WTC11 (cell line): ENCODE measurements at regions not wholly inside any gene's neighbourhood (a gene's known extent, or its start where the extent isn't known, plus 50 kb on each side); places are given as distances from the start of the nearest gene placed in this dataset.

Source experiments
- ATAC-seq: fragments of 200-7000 bp; cut with Tn5 transposase; 2 replicates; pipeline ENCODE4 v1.10.0; 2021; ENCODE audit warnings: mild to moderate bottlenecking, moderate library complexity
- CTCF ChIA-PET: fragments of 300-600 bp; sonication (Branson Sonifier 250); formaldehyde crosslinking; loops from one replicate; lab custom pipeline; 2021; ENCODE audit warnings: antibody characterized with exemption; lab: Charles Lee
- POLR2A ChIA-PET: fragments of 350-600 bp; sonication (Branson Sonifier 250); formaldehyde crosslinking; loops from one replicate; lab custom pipeline; 2021; ENCODE audit warnings: antibody characterized with exemption; lab: Charles Lee
- DNase-seq: peaks from one replicate; pipeline ENCODE4 v3.0.0; 2021; ENCODE audit warnings: low spot score
- H3K27ac Mint-ChIP-seq: 2 replicates; pipeline ENCODE4 v1.8.0; 2021; ENCODE audit warnings: mixed read lengths
- H3K27me3 Mint-ChIP-seq: 2 replicates; pipeline ENCODE4 v1.8.0; 2021; ENCODE audit warnings: low read depth, mild to moderate bottlenecking, moderate library complexity, mixed read lengths
- H3K36me3 Mint-ChIP-seq: 2 replicates; pipeline ENCODE4 v1.8.0; 2021; ENCODE audit warnings: mixed read lengths
- H3K4me1 Mint-ChIP-seq: 2 replicates; pipeline ENCODE4 v1.8.0; 2022; ENCODE audit warnings: mixed read lengths
- H3K4me3 Mint-ChIP-seq: 2 replicates; pipeline ENCODE4 v1.8.0; 2021; ENCODE audit warnings: mild to moderate bottlenecking, moderate library complexity, mixed read lengths
- H3K9me3 Mint-ChIP-seq: 2 replicates; pipeline ENCODE4 v1.8.0; 2021; ENCODE audit warnings: mixed read lengths
- EMX1 ChIP-seq: fragments of 250-450 bp; sonication (Bioruptor Pico); IDR thresholded peaks from 2 replicates; pipeline ENCODE4 v1.8.0; 2021; ENCODE audit warnings: mild to moderate bottlenecking
- FOXK1 ChIP-seq: sonication (generic); formaldehyde crosslinking; IDR thresholded peaks from 2 replicates; pipeline ENCODE4 v1.8.0; 2022; ENCODE audit warnings: mild to moderate bottlenecking, moderate library complexity, missing genetic modification reagents
- GABPB1 ChIP-seq: sonication (generic); formaldehyde crosslinking; IDR thresholded peaks from 2 replicates; pipeline ENCODE4 v1.8.1; 2023; ENCODE audit warnings: mild to moderate bottlenecking, missing genetic modification reagents
- KAT7 ChIP-seq: sonication (generic); formaldehyde crosslinking; IDR thresholded peaks from 2 replicates; pipeline ENCODE4 v1.8.1; 2023; ENCODE audit warnings: missing genetic modification reagents, mild to moderate bottlenecking, borderline replicate concordance
- PRRX2 ChIP-seq: fragments of 250-450 bp; sonication (Bioruptor Pico); IDR thresholded peaks from 2 replicates; pipeline ENCODE4 v1.8.0; 2021; ENCODE audit warnings: mild to moderate bottlenecking
- SMAD3 ChIP-seq: sonication (generic); formaldehyde crosslinking; IDR thresholded peaks from 2 replicates; pipeline ENCODE4 v1.8.0; 2022; ENCODE audit warnings: missing genetic modification reagents, mild to moderate bottlenecking, borderline replicate concordance
- TEAD4 ChIP-seq: sonication (generic); formaldehyde crosslinking; IDR thresholded peaks from 2 replicates; pipeline ENCODE4 v1.8.0; 2022; ENCODE audit warnings: mild to moderate bottlenecking, missing genetic modification reagents
- ZBTB21 ChIP-seq: sonication (generic); formaldehyde crosslinking; IDR thresholded peaks from 2 replicates; pipeline ENCODE4 v1.8.1; 2023; ENCODE audit warnings: mild to moderate bottlenecking, missing genetic modification reagents, borderline replicate concordance
- ZNF263 ChIP-seq: sonication (generic); formaldehyde crosslinking; IDR thresholded peaks from 2 replicates; pipeline ENCODE4 v1.8.1; 2022; ENCODE audit warnings: low read depth, mild to moderate bottlenecking, moderate library complexity, missing genetic modification reagents
- ZNF416 ChIP-seq: fragments of 250-450 bp; sonication (Bioruptor Pico); IDR thresholded peaks from 2 replicates; pipeline ENCODE4 v1.9.0; 2021; ENCODE audit warnings: mild to moderate bottlenecking, inconsistent platforms
- TF ChIP-seq, protein P1 (sequence below): sonication (generic); formaldehyde crosslinking; IDR thresholded peaks from 2 replicates; pipeline ENCODE4 v1.8.1; 2022; ENCODE audit warnings: missing genetic modification reagents, borderline replicate concordance
- TF ChIP-seq, protein P2 (sequence below): sonication (generic); formaldehyde crosslinking; conservative IDR thresholded peaks from 2 replicates; pipeline ENCODE4 v1.8.1; 2022; ENCODE audit warnings: mild to moderate bottlenecking, missing genetic modification reagents
- TF ChIP-seq, protein P3 (sequence below): fragments of 250-450 bp; sonication (Bioruptor Pico); IDR thresholded peaks from 2 replicates; pipeline ENCODE4 v1.9.0; 2021; ENCODE audit warnings: moderate library complexity, mild to moderate bottlenecking, inconsistent platforms, borderline replicate concordance
- TF ChIP-seq, protein P4 (sequence below): sonication (generic); formaldehyde crosslinking; IDR thresholded peaks from 2 replicates; pipeline ENCODE4 v1.8.1; 2023; ENCODE audit warnings: mild to moderate bottlenecking, missing genetic modification reagents
- TF ChIP-seq, protein P5 (sequence below): sonication (generic); formaldehyde crosslinking; IDR thresholded peaks from 2 replicates; pipeline ENCODE4 v1.8.1; 2023; ENCODE audit warnings: mild to moderate bottlenecking, missing genetic modification reagents, borderline replicate concordance

DNA sequence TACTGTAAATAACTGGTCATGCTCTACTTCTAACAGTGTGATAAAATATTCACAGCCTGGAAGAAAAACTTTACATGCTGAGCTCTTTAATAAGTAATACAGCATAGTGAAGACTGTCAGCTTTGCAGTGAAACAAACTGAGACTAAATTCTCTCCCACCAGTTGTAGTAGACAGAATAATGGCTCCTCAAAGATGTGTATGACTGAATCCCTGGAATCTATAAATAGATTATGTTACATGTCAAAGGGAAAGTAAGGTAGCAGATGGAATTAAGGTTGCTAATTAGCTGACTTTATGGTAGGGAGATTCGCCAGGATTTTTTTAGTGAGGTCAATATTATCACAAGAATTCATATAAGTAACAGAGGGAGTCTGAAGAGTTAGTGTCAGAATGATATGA, 609.5 kb upstream of the VRK2 start (continued):
- no peak for TF ChIP-seq FOXK1 (CRISPR knock-in tag)
- no peak for TF ChIP-seq ZNF263 (CRISPR knock-in tag)
- TF ChIP-seq, protein P1, sequence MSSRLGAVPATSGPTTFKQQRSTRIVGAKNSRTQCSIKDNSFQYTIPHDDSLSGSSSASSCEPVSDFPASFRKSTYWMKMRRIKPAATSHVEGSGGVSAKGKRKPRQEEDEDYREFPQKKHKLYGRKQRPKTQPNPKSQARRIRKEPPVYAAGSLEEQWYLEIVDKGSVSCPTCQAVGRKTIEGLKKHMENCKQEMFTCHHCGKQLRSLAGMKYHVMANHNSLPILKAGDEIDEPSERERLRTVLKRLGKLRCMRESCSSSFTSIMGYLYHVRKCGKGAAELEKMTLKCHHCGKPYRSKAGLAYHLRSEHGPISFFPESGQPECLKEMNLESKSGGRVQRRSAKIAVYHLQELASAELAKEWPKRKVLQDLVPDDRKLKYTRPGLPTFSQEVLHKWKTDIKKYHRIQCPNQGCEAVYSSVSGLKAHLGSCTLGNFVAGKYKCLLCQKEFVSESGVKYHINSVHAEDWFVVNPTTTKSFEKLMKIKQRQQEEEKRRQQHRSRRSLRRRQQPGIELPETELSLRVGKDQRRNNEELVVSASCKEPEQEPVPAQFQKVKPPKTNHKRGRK (CRISPR knock-in tag): no peak
- TF ChIP-seq TEAD4 (CRISPR knock-in tag): no peak
- TF ChIP-seq SMAD3 (CRISPR knock-in tag): no peak
- TF ChIP-seq GABPB1: no peak
- TF ChIP-seq, protein P2, sequence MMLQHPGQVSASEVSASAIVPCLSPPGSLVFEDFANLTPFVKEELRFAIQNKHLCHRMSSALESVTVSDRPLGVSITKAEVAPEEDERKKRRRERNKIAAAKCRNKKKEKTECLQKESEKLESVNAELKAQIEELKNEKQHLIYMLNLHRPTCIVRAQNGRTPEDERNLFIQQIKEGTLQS (CRISPR knock-in tag): no peak

DNA sequence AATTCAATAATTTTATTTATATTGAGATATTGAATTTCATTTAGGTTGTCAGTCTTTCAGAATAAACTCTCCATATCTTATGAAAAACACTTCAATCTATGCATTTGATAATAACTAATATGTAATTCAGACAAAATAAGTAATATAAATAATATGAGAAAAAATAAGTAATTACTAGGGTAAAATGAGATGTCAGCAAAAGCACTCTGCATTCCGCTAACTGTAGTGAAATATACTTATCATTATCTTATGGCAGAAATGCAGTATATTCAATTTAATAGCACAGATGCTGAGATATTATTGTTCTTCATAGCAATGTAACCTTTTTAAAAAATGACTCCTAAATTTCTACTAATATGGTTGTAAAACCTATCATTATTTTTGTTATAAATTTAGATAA, 606.2 kb upstream of the VRK2 start:
- Mint-ChIP-seq H3K27ac (no peak overlapping the region), H3K4me1 (no peaks in the 10 kb centered on the region), H3K9me3 (no peaks in the 10 kb centered on the region), H3K4me3 (no peak overlapping the region), H3K36me3 (no peaks in the 10 kb centered on the region), H3K27me3 (no peaks in the 10 kb centered on the region)
- TF ChIP-seq, protein P3, sequence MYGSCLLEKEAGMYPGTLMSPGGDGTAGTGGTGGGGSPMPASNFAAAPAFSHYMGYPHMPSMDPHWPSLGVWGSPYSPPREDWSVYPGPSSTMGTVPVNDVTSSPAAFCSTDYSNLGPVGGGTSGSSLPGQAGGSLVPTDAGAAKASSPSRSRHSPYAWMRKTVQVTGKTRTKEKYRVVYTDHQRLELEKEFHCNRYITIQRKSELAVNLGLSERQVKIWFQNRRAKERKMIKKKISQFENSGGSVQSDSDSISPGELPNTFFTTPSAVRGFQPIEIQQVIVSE (CRISPR knock-in tag): no peak
- TF ChIP-seq PRRX2 (no peak), EMX1 (CRISPR knock-in tag) (no peak)
- TF ChIP-seq, protein P4, sequence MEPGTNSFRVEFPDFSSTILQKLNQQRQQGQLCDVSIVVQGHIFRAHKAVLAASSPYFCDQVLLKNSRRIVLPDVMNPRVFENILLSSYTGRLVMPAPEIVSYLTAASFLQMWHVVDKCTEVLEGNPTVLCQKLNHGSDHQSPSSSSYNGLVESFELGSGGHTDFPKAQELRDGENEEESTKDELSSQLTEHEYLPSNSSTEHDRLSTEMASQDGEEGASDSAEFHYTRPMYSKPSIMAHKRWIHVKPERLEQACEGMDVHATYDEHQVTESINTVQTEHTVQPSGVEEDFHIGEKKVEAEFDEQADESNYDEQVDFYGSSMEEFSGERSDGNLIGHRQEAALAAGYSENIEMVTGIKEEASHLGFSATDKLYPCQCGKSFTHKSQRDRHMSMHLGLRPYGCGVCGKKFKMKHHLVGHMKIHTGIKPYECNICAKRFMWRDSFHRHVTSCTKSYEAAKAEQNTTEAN (CRISPR knock-in tag): no peak
- POLR2A ChIA-PET: no interaction called here
- ATAC-seq: no peak
- CTCF ChIA-PET: interaction anchor here (2.0 kb wide), 1 partner anchor 14 kb away, joined by 4 read pairs; no protein-coding TSS in a partner anchor
- DNase-seq: no peak

DNA sequence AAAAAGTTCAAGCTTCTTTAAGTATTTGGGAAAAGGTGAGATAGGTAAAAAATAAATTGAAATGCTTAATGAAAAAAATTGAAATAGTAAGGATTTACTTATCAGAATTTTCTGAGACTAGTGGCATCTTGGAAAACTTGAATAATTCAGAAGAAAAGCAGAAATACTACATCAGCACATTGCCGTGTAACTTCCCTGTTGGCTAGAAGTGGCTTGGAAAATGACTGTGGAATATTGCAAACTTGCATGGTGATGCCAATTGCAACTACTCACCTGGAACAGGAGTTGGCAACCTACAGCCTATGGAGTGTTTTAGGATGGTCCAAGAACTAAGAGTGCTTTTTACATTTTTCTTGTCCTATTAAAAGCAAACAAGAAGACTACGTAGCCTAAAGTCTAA, 603.5 kb upstream of the VRK2 start:
- Mint-ChIP-seq H3K9me3 (no peaks in the 10 kb centered on the region), H3K4me3 (no peak overlapping the region), H3K4me1 (no peaks in the 10 kb centered on the region), H3K27ac (no peak overlapping the region), H3K36me3 (no peaks in the 10 kb centered on the region), H3K27me3 (no peaks in the 10 kb centered on the region)
- POLR2A ChIA-PET: no interaction called here
- TF ChIP-seq GABPB1 (no peak), ZNF416 (CRISPR knock-in tag) (no peak), KAT7 (CRISPR knock-in tag) (no peak), PRRX2 (no peak), ZBTB21 (CRISPR knock-in tag) (no peak)
- TF ChIP-seq, protein P5, sequence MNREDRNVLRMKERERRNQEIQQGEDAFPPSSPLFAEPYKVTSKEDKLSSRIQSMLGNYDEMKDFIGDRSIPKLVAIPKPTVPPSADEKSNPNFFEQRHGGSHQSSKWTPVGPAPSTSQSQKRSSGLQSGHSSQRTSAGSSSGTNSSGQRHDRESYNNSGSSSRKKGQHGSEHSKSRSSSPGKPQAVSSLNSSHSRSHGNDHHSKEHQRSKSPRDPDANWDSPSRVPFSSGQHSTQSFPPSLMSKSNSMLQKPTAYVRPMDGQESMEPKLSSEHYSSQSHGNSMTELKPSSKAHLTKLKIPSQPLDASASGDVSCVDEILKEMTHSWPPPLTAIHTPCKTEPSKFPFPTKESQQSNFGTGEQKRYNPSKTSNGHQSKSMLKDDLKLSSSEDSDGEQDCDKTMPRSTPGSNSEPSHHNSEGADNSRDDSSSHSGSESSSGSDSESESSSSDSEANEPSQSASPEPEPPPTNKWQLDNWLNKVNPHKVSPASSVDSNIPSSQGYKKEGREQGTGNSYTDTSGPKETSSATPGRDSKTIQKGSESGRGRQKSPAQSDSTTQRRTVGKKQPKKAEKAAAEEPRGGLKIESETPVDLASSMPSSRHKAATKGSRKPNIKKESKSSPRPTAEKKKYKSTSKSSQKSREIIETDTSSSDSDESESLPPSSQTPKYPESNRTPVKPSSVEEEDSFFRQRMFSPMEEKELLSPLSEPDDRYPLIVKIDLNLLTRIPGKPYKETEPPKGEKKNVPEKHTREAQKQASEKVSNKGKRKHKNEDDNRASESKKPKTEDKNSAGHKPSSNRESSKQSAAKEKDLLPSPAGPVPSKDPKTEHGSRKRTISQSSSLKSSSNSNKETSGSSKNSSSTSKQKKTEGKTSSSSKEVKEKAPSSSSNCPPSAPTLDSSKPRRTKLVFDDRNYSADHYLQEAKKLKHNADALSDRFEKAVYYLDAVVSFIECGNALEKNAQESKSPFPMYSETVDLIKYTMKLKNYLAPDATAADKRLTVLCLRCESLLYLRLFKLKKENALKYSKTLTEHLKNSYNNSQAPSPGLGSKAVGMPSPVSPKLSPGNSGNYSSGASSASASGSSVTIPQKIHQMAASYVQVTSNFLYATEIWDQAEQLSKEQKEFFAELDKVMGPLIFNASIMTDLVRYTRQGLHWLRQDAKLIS (CRISPR knock-in tag): no peak
- CTCF ChIA-PET: no interaction called here
- DNase-seq: no peak
- no peak for ATAC-seq
